NCI-H1092 (cell line): ENCODE measurements at regions not wholly inside any gene's neighbourhood (a gene's known extent, or its start where the extent isn't known, plus 50 kb on each side); places are given as distances from the start of the nearest gene placed in this dataset.

Source experiments
- DNase-seq: peaks from one replicate; lab custom pipeline; 2025; lab: John Stamatoyannopoulos, UW

DNA sequence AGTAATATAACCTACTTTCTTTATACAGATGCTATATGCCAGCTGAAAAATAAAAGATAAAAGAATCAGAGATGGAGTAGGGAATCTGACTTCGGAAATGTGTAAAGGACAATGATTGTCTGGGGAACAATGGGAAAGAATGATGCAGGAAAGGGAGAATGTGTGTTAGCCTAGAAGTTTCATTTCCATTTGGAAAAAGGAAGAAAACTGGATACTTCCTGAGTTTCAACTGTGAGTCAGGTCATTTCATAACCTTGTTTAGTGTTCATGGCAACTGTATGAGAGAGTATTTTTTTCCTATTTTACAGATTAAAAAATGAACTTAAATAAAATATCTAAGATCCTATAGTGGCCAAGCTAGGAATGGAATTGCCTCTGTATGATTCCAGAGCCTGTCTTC, 261.3 kb upstream of the NECTIN3 start:
- no peak for DNase-seq

DNA sequence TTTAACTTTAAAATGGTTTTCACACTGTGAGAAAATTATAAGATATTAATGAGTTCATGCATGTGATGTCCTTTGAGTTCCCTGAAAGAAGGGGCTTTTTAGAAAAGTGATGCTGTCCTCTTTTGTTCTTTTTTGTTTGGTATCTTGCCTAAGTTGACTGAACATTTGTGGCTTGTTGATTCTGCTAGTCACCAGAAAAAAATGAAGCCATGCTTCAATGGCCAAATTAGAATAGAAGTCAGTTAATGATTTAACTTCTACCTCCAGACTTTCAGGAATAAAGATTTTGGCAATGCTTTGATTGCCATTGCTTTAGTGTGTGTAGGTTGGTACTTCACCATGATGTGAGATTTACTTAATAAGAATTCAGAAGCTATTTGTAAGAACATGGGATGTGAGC, 260.6 kb upstream of the NECTIN3 start:
- no peak for DNase-seq

DNA sequence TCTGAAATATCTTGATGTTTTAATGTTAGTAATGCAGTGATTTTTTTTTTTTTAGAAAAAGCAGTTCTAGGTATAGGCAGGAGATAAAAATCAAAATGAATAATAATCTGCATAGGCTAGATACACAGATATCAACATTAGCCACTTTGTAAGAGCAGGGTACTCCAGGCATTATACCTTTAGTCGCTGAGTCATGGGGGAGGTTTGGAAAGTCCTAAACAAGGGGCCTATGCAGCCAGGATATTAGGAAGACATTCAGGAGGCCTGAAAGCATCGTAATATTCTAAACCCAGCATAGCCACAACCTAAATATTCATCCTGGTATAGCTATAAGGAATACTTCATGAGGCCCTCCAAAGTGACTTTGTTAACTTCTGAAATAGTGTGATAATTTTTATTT, 258.1 kb upstream of the NECTIN3 start:
- DNase-seq: no peak

DNA sequence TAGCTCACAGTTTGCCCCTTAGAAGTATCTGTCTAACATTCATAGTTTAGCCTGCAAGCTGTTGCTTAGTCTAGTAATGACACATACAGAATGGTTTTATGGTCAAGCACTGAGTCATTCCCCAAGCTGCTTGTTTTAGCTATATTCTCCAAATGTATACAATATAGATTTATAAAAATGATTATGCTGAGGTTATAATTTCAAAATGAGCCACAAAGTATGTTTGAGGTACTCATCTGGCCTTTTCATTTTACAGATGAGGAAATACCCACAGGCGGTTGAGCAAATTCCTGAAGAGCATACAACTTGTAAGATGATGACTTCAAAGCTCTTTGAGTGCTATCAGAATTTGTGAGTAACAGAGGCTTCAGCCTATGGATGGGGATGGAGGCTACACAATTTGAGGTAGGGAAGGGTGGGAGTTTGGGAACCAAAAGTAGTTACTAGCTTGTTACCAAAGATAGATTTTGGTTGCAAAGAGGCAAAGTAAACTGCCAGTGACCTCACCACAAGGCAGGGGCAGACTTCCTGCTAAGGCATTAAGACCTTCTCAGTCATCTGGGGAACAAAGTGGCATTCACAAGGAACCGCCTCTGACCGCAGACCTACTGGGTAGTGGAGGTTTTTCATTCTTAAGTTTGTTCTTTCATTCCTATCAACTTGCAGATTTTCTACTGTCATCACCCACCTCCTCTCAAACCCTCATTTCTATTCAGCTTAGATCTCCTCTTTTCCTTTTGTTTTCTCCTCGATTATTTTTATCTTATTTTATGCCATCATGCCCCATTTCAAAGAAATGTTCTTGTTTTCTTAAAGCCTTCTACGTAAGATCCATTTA, 257.2 kb upstream of the NECTIN3 start:
- no peak for DNase-seq

DNA sequence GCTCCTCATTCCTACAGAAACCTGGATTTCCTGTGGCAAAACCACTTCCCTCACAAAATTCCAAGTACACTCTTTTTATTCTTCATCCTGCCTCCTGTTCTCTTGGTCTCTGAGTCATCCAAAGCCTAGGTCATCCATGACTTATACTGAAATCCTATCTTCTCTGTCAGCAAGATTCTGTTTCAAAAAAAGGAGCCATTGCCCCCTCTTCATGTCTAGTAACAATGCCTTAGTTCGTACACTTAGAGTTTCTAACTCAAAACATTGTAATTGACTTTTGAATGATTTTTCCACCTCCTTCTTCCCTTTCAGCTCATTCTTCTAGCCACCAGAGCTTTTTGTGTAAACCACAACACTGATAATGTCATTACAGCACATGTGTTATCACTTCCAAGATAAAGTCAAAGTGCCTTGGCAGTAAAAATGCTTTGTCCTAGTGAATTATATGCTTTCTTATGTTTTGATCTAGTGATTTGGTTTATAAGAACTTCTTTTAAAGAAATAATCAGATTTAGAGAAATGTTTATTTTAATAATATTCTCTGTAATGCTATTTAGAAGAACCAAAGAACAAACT, 256.5 kb upstream of the NECTIN3 start:
- DNase-seq: no peak

DNA sequence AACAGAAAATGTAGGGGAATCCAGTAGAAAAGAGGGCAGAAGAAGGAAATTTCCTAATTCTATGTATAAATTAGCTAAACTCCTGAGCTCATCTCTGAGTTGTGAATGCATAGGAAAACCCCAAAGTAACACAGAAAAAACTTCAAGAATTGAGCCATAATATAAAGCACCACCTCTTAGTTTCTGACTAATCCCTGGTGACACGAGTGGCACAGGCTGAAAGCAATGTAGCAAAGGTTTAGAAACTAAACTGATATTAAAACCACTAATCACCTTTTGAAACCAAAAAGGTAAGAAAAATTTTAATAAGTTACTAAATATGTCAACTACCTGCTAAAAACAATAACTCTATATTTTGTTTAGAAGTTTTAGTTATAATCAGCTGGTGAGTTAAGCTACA, 255.6 kb upstream of the NECTIN3 start:
- DNase-seq: no peak

DNA sequence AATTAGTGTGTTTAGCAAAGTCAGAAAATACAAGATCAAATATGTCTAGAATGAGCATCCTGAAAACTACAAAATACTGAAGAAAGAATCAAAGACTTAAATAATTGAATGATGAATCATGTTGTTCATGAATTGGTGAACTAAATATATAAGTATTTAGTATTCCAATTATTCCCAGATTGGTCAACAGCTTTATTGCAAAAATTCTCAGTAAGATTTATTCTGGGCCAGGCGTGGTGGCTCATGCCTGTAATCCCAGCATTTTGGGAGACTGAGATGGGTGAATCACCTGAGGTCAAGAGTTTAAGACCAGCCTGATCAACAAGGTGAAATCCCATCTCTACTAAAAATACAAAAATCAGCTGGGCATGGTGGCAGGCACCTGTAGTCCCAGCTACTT, 250.0 kb upstream of the NECTIN3 start:
- DNase-seq: no peak

DNA sequence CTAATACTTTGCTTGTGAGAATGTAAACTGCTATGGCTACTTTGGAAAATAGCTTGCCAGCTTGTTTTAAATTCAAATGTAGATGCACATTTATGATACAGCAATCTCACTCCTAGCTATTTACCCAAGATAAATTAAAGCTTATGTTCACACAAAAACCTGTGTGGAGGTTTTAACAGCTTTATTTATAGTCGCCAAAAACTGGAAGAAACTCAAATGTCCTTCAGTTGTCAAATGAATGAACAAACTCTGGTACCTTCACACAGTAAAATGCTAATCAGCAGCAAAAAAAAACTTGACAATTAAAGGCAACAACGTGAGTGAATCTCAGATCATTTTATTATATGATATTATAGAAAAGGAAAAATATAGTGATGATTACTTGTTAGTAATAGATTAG, 248.6 kb upstream of the NECTIN3 start:
- DNase-seq: no peak

DNA sequence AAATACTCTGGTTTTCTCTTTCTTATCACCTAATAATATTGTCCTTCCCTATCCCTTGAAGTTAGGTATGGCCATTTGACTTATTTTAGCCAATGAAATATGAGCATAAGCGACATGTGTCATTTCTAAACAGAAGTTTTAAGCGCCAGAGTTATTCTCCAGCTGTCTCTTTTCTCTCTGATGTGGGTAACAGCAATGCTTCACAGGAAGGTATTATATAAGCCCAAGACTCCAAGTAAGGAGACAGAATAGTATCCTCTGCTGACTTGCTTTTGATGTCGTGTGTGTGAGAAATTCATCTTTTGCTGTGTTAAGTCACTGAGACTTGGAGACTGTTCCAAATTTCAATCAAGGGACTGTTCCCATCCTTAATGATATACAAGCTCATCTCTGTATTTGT, 224.6 kb upstream of the NECTIN3 start:
- no peak for DNase-seq

DNA sequence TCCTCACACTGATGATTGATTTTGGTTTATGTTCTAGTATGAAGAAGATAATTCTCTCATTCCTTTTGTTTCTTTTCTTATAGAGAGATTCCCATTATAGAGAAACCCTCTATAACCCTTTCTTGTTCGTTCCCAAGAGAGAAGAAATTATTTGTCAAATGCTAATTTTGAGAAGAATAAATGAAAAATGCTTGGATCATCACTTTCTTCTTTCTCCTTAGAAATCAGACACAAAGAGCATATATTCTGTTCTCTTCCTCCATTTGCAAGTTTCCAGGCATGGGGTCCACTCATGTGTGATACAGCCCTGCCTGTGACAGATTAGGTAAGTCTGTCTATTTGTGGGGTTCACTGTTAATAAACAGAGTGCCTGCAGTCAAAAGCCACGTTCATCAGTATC, 222.6 kb upstream of the NECTIN3 start:
- no peak for DNase-seq

DNA sequence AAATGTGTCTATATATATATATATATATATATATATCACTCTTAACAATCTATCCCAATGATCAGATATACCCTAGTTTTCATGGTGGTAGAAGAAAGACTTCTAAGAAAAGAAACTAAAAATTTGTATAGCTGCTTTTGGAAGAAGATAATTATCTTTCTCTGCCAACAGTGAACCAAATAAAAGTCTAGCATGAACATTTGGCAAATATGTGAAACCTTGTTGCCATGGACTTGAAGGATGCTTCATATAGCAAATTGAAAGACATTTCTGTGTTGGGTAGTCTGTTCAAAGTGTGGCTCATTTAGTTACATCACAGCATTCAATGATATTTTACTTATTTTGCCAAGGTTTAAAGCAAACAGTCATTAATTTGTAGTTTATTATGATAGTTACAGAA, 219.9 kb upstream of the NECTIN3 start:
- no peak for DNase-seq

DNA sequence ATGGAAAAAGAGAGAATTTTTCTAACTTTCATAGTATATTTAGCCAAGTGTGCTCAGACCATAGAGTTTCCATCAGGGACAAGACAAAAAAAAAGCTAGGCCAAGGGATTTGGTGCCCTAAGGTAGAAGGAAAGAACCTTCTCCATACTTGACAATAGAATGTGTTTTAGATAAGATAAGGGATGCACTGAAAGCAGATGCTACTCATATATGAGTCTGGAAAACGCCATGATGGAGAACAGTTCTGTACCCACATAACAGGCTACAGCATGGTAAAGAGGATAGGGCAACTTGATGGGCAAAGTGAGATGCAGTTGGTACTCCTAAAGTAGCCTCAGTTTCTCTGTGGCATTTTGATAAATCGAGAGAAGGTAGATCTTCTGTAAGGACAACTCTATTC, 216.4 kb upstream of the NECTIN3 start:
- DNase-seq: no peak

DNA sequence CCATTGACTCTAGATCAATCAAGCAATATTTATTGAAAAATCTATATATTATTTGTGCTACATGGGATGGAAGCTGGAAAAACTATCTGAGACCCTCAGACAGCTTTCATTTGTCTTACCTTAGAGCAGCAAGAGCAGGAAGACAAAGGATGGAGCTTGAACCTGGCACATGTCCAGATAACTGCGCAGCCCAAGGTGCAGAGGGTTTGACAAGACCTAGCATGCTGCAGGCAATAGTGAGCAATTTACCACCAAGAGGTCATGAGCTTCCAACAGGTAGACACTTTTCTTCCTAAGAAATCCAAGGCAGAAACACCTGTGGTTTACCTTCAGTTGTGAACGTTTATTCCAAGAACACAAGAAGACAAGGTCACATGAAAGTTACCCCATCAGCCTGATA, 214.7 kb upstream of the NECTIN3 start:
- no peak for DNase-seq

DNA sequence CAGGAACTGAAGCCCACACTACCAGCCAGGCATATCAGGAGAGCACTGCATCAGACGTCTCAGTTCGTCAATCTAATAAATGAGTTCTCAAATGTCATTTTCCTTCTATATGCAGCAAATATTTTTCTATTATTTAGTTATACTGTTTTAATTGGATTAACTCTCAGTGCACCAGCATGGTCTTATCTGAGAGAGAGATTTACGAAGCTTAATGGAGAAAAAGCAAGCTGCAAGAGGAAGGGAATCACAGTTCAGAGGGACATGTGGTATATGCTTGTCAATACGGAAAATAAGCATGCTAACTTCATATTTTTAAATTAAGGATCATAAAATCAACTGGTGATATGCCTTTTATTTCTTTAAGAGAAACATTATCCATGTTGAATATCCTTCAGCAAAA, 213.1 kb upstream of the NECTIN3 start:
- no peak for DNase-seq

DNA sequence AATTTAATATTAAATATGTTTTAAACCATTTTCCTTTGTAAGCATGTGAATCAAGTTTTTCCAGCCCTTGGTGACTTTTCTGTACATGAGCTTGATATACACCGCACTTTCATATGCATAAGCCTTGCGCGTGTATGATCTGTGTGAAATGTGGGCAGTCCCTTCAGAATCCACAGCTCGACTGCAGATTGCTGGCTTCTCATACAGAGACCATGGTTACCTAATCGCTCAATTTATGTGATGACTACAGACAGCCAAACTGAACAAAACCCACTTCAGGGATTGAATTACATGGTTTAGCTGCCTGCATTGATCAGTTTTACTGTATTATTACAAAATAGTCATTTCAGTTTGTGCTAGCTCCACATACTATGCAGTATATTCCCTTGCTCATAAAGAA, 212.3 kb upstream of the NECTIN3 start:
- no peak for DNase-seq

DNA sequence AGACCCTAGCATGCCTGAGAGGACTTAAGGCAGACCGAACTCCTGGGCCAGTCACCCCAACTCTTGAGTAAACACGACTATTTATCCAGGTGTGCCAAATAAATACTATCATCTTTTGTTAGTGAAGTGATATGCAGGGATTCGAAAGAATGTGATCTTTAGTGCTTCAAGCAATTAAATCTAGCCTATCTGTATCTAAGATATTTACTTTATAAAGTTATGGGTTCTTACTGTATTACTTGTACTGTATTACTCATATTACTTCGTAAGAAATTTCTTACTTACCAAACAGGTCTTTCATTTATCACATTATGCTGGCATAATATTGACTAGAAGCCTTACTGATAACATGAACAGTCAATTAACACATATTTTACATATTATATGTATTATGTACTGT, 211.6 kb upstream of the NECTIN3 start:
- no peak for DNase-seq

DNA sequence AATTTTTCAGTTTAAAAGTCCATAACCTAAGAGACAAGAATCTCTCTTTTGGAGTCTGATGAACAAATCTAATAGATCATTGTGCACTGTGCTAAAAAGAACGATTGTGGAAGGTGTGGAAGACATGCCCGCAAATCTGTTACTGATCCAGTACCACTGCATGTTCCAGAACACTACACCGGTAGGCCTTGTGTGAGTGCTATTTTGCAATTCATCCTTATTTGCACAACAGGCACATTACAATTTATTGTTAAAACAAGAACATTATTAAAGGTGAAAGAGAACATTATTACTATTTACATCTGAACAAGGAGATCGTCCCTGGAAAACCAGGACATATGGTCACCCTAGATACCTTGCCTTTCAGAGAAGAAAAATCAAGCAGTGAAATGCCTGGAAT, 205.7 kb upstream of the NECTIN3 start:
- no peak for DNase-seq

DNA sequence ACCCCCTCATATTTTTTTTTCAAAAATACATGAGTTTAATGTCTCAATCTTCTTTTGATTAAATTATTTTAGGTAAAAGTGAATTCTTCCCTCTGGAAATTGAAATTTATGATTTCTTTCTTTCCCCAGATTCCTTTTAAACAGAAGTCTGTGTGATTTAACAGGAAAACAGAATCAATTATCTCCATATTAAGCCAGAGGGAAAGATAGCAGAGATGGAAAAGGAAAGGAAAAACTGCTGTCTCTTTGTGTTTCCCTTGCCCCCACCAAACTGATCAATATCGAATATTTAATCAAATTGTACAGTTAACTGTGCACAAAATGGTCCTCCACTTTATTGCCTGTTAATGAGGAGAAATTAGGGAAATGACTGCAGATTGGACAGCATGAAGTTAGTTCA, 203.5 kb upstream of the NECTIN3 start:
- DNase-seq: no peak

DNA sequence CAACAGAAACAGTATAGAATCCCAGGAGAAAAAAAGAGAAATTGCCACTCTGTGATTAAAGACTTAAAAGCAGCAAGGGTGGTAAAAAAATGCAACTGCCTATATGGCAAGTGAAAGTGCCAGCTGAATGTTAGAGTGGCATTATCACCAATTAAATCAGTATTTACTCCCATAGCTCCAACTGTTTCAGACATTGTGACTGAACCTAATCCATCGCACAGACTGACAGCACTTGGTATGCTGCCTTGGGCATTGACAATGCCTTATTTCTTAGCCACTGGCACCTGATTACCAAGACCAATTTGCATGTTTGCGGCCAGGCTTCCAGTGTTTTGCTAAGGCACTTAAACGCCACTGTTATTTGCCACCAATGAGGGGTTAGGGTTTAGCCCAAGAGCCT, 201.9 kb upstream of the NECTIN3 start:
- DNase-seq: no peak

DNA sequence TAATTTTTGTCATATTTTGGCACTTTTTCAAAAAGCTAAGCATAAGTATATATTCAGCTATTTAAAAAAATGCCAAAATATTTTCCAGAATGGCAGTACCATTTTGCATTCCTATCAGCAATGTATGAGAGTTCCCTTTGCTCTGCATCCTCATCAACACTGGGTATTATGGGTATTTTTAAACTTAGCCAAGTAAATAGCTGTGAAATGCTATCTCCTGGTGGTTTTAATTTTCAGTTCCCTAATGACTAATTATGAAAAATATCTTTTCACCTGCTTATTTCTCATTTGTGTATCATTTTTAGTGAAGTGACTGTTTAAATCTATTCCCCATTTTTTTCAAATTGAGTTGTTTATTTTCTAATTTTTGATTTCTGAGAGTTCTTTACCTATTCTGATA, 199.7 kb upstream of the NECTIN3 start:
- no peak for DNase-seq

DNA sequence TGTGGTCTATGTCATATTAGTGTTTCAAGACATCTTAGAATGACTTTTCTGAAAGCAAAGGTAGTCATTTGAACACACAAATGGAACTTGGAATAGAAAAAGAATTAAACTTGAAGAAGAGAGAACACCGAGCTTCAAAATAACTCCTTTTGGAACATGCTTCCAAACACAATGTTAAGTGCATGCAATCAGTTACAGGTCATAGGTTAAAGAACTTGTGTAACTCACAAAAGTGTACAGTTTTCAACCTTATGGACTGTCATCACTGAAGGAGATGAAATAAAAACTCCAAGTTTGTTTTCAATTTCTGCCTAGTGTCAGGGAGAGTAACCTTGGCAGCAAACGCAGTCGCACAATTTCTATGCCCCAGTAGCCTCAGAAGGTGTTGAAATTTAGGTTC, 192.9 kb upstream of the NECTIN3 start:
- no peak for DNase-seq

DNA sequence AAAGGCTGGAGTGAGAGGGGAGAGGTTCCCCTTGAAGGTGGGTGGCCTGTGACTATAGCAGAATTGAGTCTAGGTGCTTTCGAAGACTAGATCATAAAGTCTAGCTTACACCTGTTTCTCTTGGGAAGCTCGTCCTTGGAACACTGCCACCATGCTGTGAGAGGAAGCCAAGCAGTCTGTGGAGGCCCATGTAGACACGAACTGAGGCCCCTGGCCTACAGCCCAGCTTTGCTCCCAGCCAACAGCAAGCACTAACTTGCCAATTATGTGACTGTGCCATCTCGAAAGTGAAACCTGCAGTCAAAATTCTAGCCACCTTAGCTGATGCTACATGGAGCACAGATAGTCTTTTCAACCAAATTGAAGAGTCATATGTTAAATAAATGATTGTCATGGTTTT, 190.5 kb upstream of the NECTIN3 start:
- DNase-seq: peak; percentile 16

DNA sequence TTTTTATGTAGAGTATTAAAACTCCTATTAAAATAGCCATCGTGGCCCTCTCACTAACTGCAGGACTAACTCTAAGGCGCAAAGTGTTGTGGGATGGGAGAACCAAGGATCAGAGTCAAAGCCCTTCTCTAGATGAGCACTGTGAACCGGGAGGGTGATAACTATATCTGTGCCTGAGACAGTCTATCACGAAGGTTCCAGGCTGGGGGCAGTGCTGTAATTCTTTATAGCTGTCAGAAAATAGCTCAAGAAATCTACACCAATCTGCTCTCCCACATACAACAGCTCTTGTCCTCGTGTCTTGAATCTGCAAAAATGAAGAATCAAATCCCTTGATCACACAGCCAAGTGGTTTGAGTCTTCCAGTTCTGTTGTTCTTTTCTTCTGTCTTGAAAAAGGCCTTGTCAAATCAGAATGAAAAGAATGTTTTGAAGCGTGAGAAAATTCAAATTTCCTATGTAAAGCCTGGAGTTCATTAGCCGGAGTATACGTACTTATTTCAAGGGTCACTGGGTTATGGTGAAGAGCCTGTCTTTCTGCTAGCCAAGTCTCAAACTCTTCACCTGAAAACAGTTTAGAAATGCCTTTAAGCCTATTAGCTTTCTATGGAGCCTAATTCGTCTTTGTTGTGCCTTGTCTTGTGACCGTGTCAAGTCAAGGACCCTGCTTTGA, 185.3 kb upstream of the NECTIN3 start:
- DNase-seq: no peak

DNA sequence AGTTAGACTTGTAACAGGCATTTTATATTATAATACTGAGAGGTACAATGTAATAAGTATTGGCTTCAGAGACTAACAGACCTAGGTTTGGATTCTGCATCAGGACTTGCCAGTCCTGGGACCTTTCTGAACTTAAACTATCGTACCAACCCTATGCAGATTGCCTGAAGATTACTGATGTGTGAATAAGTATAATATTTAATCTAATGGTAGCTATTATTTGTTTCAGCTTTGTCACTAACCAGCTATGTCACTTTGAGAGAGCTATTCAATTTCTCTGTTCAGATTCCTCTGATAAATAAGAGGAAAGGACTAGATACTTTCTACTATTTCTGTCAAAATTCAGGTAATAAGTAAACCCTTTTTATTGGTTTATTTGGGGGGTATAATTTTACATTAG, 184.4 kb upstream of the NECTIN3 start:
- no peak for DNase-seq
